ENCODE measurements at regions not wholly inside any gene's neighbourhood (a gene's known extent, or its start where the extent isn't known, plus 50 kb on each side); places are given as distances from the start of the nearest gene placed in this dataset.
"Not testable (repeated sequence)": the region's sequence is repeated elsewhere in the genome, so short reads cannot be mapped to it uniquely, and the experiment has no call there.

DNA sequence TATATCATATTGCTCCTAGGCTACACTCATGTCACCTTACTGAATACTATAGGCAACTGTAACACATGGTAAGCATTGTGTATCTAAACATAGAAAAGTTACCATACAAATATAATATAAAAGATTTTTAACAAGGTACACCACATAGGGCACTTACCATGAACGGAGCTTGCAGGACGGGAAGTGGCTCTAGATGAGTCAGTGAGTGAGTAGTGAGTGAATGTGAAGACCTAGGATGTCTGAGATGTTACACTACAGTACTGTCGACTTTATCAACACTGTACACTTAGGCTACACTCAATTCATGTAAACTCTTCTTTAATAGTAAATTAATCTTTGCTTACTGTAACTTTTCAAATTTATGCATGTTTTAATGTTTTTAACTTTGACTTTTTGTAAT is 81.0 kb upstream of the PLD5 start:
- no peak for DNase-seq (ENCODE audit: low read depth)
- TF ChIP-seq, protein P1, sequence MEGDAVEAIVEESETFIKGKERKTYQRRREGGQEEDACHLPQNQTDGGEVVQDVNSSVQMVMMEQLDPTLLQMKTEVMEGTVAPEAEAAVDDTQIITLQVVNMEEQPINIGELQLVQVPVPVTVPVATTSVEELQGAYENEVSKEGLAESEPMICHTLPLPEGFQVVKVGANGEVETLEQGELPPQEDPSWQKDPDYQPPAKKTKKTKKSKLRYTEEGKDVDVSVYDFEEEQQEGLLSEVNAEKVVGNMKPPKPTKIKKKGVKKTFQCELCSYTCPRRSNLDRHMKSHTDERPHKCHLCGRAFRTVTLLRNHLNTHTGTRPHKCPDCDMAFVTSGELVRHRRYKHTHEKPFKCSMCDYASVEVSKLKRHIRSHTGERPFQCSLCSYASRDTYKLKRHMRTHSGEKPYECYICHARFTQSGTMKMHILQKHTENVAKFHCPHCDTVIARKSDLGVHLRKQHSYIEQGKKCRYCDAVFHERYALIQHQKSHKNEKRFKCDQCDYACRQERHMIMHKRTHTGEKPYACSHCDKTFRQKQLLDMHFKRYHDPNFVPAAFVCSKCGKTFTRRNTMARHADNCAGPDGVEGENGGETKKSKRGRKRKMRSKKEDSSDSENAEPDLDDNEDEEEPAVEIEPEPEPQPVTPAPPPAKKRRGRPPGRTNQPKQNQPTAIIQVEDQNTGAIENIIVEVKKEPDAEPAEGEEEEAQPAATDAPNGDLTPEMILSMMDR (IDR thresholded peaks at IDR 0.05; ENCODE audit: insufficient read depth, low read depth, low read length, missing control alignments): no peak
- H3K4me3 ChIP-seq (ENCODE audit: low read depth, low read length): no peak overlapping the region

DNA sequence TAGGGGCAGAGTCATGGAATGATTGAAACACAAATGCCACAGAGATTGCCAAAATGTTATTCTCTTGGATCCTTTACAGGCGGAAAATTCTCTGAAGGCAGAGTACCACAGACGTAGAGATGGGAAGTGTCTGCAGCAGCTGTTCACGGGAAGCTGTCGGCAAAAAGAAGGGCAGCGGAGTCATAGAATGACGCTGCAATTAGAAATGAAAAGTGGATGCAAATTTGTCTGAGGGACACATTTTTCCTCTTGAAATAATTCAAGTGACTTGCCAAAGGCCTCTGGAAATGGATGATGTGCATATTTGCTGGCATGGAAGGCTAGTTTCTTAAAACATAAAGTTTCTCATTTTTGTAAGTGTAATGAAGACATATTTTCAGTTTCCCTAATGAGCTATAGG is 77.5 kb upstream of the PLD5 start:
- DNase-seq (ENCODE audit: low read depth): no peak
- TF ChIP-seq, protein P1 (IDR thresholded peaks at IDR 0.05; ENCODE audit: insufficient read depth, low read depth, low read length, missing control alignments): no peak

DNA sequence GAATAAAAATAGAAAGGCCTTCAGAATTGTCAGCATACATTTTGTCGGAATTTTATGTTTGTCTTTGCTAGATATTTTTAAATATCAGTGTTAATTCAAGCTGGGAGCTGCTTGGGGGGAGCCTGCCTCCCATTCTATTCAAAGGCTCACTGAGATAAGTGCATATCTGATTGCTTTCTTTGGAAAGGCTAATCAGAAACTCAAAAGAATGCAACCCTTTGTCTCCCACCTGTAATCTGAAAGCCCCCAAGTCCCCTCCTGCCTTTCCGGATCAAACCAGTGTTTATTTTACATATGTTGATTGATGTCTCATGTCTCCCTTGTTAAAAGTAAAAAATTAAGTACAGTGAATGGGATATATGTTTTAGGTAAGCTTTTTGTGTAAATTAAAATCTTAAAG is 69.3 kb upstream of the PLD5 start:
- not testable (repeated sequence) for H3K4me3 ChIP-seq (ENCODE audit: low read depth, low read length); DNase-seq (ENCODE audit: low read depth)

More for the DNA sequence above, 77.5 kb upstream of the PLD5 start:
- no peak overlapping the region for H3K4me3 ChIP-seq (ENCODE audit: low read depth, low read length)

DNA sequence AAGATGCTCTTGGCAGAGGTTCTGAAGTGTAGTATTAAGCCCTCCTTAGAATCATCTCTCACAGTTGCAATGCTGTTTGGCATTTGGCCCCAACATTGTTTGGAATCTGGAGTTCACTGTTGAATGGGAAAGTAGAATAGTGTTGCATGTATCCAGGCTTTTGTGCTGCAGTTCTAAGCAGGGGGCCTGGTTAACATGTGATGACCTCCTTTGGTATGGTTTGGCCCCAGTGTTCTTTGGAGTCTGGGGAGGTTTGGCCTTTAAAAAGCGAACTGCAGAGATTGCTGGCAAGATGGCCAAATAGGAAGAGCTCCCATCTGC is 61.8 kb upstream of the PLD5 start:
- TF ChIP-seq, protein P1 (IDR thresholded peaks at IDR 0.05; ENCODE audit: insufficient read depth, low read depth, low read length, missing control alignments): no peak
- no peak overlapping the region for H3K4me3 ChIP-seq (ENCODE audit: low read depth, low read length)
- DNase-seq (ENCODE audit: low read depth): no peak

DNA sequence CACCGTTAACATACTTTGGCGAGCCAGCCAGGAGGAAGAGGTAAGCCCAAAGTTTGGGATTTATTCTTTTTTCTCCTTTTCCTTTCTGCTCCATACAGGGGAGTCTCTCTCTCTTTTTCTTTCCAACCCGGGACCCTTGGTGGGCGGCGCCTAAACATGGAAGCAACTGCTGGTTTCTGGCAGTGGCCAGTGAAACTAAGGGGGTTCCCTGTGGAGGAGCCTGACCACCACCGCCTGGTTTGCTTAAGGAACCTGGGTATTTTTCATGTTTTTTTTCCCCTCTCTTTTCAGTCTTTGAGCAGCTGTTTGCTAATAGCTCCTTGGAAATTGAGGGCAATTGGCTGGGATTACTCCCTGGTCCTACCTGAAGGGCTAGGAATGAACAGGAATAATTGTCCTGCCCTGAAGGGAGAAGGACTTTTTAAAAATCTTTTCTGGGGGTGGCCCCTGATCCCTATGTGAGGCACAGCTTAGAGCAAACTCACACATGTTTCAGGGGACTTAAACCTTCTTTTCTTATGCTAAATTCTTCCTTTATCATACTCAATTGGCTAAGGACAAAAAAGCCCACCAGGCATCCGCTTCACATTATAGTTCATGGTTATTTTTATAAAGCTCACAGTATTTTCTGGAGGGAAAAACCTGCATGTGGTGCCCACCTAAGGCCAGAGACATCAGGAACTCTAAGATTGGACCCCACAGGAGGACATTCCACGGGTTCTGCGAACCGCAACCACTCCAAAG is 61.3 kb upstream of the PLD5 start:
- no peak overlapping the region for H3K4me3 ChIP-seq (ENCODE audit: low read depth, low read length)
- DNase-seq (ENCODE audit: low read depth): no peak
- TF ChIP-seq, protein P1 (IDR thresholded peaks at IDR 0.05; ENCODE audit: insufficient read depth, low read depth, low read length, missing control alignments): no peak

DNA sequence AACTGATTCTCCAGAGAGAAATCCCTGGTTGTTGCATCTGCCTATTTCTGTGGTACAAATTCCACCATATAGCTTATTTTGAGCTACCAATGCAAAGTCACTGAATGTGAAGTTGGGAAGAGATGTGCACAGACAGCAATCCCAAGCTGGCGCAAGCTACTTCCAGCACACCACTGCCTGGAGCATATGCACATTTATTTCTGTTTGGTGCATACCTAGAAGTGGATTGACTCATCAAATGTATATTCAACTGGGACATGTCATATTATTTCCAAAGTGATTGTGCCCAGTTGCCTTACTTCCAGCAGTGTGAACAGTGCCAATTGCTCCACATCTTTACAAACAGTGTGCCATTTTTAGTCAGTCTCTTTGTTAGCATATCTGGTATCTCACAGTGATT is 58.2 kb upstream of the PLD5 start:
- TF ChIP-seq, protein P1 (IDR thresholded peaks at IDR 0.05; ENCODE audit: insufficient read depth, low read depth, low read length, missing control alignments): no peak
- H3K4me3 ChIP-seq (ENCODE audit: low read depth, low read length): no peak overlapping the region
- no peak for DNase-seq (ENCODE audit: low read depth)

DNA sequence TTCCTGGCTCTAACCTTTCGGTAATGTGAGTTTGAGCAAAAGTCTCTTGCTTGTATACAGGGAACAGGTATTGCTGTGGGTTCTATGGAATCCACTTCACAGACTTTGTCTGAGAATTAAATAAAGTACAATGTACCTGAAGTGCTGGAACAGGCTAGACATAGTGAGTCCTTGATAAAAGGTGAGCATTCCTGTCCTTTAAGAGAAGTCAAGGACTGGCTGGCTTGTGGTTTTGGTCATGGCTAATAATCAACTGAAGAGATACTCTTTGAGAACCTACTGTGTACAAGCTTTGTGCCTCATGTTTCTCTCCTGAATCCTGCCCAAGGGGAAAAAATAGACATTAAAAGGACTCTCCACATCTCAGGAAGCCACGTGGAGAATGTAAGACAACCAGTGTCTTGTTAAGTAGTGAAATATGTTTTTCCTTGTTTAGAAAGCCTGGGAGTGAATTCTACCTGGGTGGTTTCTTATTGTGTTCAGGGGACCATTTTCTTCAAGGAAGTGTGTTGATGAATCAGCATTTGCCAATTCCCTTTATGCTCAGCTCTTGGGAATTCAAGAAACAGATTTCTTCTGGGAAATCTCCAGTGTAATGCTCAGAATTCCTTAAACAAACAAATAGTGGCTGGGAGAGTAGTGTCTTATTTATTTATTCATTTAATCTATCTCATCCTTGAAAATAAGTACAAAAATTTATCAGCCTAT is 55.2 kb upstream of the PLD5 start:
- no peak overlapping the region for H3K4me3 ChIP-seq (ENCODE audit: low read depth, low read length)
- DNase-seq (ENCODE audit: low read depth): no peak
- TF ChIP-seq, protein P1 (IDR thresholded peaks at IDR 0.05; ENCODE audit: insufficient read depth, low read depth, low read length, missing control alignments): no peak

All from GM12865 (cell line).